GM21526 (cell line): ENCODE measurements at regions not wholly inside any gene's neighbourhood (a gene's known extent, or its start where the extent isn't known, plus 50 kb on each side); places are given as distances from the start of the nearest gene placed in this dataset.

Experiments
- ATAC-seq: cut with Tn5 transposase; IDR thresholded peaks from one replicate; pipeline ENCODE4 v1.9.1; 2021; ENCODE audit warnings: moderate library complexity; ENCODE audit not compliant: unreplicated experiment, low FRiP score

GRCh38 chr2:8582191-8582590, 99.7 kb upstream of the ID2 start:
- ATAC-seq = no peak

- no peak for ATAC-seq
Observed at GRCh38 chr2:8582651-8583399, 99.0 kb upstream of the ID2 start.

- ATAC-seq = peak; percentile 73
Observed at GRCh38 chr2:8583400-8584173, 98.3 kb upstream of the ID2 start.

GRCh38 chr2:8584174-8585066, 97.4 kb upstream of the ID2 start:
- no peak for ATAC-seq

- ATAC-seq = no peak
Observed at GRCh38 chr2:8586457-8587051, 95.3 kb upstream of the ID2 start.

DNA sequence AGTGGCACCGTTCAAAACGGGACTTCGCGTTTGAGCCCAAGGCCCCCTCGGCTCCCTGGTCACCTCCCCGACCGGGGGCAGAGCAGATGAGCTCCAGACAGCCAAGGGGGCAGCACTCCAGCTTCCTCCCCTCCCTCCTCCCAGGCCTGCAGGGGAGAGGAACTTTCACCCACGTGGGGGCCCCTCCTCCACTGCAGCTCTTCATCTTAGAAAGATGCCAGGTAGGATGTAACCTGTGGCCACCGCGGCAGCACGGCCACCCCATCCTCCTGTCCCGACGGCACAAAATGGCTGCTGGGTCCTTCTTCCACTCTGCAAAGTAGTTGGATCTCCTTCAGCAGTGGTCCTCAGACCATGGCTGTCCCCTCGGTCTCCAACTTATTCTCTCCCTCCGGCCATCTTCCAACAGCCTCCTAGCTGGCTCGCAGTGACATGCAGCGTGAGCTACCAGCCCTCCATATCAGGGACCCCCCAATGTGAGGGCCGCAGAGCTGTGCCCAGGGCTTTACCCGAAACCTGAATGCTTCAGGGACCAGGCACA, 94.5 kb upstream of the ID2 start:
- ATAC-seq = no peak

DNA sequence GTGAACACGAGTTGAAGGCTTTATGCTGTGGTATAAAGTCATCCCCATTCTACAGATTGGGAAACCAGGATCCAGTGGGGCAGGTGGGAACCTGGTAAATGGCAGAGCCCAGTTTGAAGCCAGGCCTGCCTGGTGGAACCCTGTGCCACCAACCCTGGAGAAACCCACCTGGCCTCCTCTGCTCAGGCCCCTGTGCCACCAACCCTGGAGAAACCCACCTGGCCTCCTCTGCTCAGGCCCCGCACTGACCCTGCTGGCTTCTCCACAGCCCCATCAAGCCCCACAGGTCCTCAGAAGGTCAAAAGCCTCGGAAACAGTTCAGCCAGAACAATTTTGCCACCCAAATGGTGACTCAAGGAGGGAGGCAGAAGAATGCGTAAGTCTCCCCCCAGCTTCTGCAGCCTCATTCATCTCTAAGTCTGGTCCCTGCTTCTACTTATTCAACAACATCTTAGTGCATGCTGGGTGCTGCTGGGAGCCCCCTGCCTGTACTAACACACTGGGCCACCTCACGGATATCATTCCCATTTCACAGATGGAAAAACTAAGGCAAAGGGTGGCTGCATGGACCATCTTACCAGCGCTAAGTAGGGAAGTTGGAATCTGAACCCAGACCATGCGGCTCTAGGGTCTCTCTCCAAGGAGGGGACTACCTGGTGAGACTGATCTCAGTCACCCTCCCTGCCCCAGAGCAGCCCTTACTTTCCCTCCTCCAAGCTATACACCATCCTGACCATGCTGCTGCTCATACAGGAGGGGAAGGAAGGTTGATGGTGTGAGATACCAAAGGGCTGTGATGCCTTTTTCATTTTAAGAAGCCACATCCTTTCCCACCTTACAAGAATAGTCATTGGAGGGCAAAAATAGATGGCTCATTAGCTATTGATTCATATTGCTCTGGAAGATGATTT, 93.7 kb upstream of the ID2 start:
- no peak for ATAC-seq

GRCh38 chr2:8588831-8589191, 93.0 kb upstream of the ID2 start:
- no peak for ATAC-seq

DNA sequence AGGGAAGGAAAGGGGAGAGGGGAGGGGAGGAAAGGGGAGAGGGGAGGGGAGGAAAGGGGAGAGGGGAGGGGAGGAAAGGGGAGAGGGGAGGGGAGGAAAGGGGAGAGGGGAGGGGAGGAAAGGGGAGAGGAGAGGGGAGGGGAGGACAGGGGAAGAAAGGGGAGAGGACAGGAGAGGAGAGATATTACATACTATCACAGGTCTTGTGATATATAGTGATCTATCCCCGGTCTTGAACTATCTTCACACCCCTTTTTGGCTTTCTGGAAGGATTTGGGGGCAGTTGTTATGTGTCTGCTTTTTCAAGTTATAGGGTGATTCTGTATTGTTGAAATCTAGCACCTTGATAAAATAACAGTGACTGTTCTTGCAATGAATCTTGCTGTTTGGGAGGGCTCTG, 92.1 kb upstream of the ID2 start:
- ATAC-seq = no peak

DNA sequence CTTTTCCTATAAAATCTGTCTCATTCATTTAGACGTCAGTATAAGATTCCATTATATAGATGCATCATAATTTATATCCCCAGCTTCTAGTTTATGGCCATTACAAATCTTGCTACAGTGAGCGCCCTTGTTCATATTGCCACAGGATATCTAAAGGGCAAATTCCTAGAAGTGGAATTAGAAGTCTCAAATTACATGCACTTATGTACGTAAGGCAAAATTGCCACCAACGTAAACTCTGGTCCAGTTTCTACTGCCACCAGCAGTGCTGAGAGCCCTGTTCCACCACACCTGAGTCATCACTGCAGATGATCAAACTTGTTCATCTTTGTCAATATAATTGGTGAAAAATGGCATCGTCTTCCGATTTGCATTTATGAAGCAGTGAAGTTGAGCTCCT, 90.9 kb upstream of the ID2 start:
- ATAC-seq = no peak

DNA sequence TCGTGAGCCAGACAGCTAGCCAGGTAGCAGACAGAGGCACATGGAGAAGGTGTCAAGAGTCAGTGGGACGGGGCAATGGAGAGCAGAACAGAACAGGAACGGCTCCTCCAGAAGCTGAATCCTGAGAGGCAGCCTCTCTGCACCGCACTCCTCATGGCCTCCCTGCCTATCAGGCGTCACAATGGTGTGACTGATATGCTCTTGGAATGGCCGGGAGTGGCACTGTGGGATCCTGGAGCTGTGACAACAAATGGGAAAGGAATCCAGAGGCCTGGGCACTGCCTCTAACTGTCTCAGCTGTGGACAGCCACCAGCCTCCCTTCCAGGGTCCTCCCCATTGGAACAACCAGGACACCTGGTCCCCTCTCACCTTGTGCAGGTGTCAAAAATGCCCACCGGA, 89.1 kb upstream of the ID2 start:
- ATAC-seq = no peak

- no peak for ATAC-seq
Observed at GRCh38 chr2:8593243-8593642, 88.6 kb upstream of the ID2 start.

DNA sequence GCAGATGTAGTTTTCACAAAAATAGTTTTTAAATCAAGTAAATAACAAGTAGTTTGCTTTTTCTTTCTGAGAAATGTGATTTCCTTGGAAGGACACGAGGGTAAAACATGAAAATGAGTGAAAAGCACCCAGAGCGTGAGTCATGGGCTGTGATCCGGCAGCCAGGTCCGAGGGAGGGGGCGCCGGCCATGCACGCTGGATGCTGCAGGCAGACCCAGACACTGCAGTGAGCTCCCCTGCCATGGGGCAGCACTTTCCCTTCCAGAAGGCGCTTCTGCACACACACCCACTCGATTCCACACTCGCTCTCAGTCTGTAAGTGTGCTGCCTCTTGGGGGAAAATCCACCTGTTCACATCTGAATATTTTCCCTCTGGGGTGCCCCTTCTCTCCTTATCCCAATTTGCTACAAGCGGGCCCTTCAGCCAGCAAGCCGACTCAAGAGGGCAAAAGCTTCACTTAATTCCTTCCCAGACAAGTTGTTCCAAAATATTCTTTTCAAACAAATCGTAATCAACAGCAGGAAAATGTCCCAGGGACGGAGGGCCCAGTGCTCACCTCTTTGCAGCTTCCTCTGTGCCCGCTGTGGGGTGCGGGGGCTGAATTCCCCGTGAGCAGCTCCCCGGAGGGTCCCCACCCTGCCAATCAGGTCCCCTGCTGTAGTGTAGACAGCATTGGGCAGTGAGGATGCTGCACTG, 87.0 kb upstream of the ID2 start:
- no peak for ATAC-seq

- no peak for ATAC-seq
Observed at GRCh38 chr2:8595428-8595805, 86.4 kb upstream of the ID2 start.

DNA sequence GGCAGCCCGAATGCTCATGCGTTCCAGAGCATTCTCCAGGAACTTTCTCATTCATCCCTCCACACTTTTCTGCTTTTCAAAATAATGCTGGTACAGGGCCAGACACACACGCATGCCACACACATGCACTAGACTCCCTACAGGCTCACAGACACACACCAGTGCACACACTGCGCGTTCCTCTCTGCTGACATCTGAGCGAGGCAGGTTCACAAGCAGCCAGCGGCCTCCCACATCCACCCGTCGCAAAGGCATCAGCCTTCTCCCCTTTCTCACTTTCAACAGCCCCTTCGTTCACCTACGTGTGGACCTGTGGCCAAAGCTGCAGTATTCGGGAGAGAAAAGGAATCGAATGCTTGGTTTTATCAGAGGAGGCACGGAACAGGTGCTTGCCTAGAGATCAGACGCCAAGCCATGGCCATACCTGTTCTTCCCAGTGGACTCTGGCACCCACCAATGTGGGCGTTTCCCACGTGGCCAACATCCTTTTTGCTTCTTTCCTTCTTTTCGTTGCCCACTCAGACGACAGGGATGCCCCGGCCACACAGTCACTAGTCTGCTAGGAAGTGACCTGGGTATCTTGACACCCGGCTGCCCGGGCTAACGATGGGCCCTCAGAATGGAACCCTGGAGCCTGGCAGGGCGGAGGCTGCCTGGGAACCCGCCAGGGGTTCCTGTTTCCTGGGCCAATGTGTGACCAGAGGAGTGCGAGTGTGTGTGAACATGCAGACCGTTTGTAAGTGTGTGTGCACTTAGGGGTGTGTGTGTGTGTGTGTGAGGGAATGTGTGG, 85.8 kb upstream of the ID2 start:
- ATAC-seq = no peak

GRCh38 chr2:8597094-8597493, 84.8 kb upstream of the ID2 start:
- no peak for ATAC-seq

DNA sequence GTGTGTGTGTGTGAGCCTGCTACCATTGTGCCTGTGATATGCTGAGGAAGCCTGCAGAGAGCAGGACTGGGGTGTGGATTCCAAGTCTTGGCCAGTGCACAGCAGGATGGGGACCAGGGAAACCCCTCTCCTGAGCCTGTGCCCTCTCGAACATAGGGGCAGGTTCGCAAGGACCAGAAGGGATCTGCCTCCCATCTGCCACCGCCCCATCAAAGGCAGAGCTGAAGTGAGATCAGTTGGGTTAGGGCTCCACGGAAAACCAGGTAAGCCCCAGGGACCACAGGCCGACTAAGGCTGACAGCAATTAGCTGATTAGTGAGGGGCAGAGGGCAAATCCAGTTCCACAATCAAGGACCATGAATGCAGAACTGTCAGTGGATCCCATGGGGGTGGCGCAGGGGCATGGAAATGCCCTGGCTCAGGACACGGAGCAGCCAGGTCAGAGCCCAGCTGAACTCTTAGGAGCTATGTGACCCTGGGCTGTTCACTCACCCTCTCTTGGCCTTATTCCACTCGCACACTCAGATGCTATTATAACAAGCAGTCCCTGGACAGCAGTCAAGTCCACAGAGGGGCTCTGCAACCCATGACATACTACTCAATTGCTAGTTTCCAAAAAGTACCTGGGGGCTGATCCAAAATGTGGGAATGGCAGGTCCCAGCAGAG, 84.2 kb upstream of the ID2 start:
- ATAC-seq = no peak
